H1 (cell line): ENCODE measurements at regions not wholly inside any gene's neighbourhood (a gene's known extent, or its start where the extent isn't known, plus 50 kb on each side); places are given as distances from the start of the nearest gene placed in this dataset.

Source experiments
- CTCF ChIA-PET: fragments of 300-600 bp; sonication (Branson Sonifier 250); formaldehyde crosslinking; loops from one replicate; lab custom pipeline; 2021; ENCODE audit not compliant: partially characterized antibody; lab: Charles Lee
- POLR2A ChIA-PET: fragments of 300-600 bp; sonication (Branson Sonifier 250); formaldehyde crosslinking; loops from one replicate; lab custom pipeline; 2021; ENCODE audit warnings: inconsistent platforms; ENCODE audit not compliant: partially characterized antibody; lab: Charles Lee
- DNase-seq, 2 experiments: peaks; one replicate each; pipeline versions ENCODE4 v3.0.0 to v3.0.0-alpha.2; 2010 to 2022; ENCODE audit warnings: low spot score in 2 of 2, low read depth in 1 of 2, mixed read lengths in 1 of 2
- FAIRE-seq: peaks from 2 replicates; lab custom pipeline; 2011; peaks lifted over from hg19 to GRCh38; lab: Jason Lieb, UNC
- H2AFZ ChIP-seq: 2 replicates; pipeline ENCODE4 v1.8.1; 2012; ENCODE audit warnings: low read length, inconsistent platforms
- H2AK5ac ChIP-seq: 2 replicates; pipeline ENCODE4 v1.6.1; 2013; ENCODE audit warnings: low read depth, low read length
- H2BK120ac ChIP-seq: replicated peaks from 2 replicates; pipeline ENCODE3; 2013; ENCODE audit warnings: low read depth, low read length, inconsistent platforms
- H2BK12ac ChIP-seq: 2 replicates; pipeline ENCODE4 v1.6.1; 2013; ENCODE audit warnings: low read depth, low read length
- H2BK15ac ChIP-seq: 2 replicates; pipeline ENCODE4 v1.6.1; 2013; ENCODE audit warnings: low read length
- H2BK20ac ChIP-seq: 2 replicates; pipeline ENCODE4 v1.6.1; 2013; ENCODE audit warnings: low read length
- H2BK5ac ChIP-seq: 2 replicates; pipeline ENCODE4 v1.6.1; 2013; ENCODE audit warnings: low read depth, low read length
- H3K14ac ChIP-seq: 2 replicates; pipeline ENCODE4 v1.6.1; 2013; ENCODE audit warnings: inconsistent platforms; ENCODE audit not compliant: insufficient read length
- H3K18ac ChIP-seq: 2 replicates; pipeline ENCODE4 v1.6.1; 2013; ENCODE audit warnings: low read length; ENCODE audit errors: extremely low read depth
- H3K23ac ChIP-seq: 2 replicates; pipeline ENCODE4 v1.6.1; 2013; ENCODE audit warnings: inconsistent platforms; ENCODE audit not compliant: insufficient read length
- H3K23me2 ChIP-seq: 2 replicates; pipeline ENCODE4 v1.6.1; 2013; ENCODE audit warnings: low read depth, low read length
- H3K27ac ChIP-seq: 2 replicates; pipeline ENCODE4 v1.6.1; 2011; ENCODE audit warnings: low read depth, low read length, inconsistent platforms
- H3K27me3 ChIP-seq, 4 experiments: replicated peaks in 1 of 4; 1 replicate in 1 of 4; 2 replicates in 3 of 4; pipeline versions ENCODE4 v1.6.1 to v1.8.1; 2011 to 2013; ENCODE audit warnings: low read length in 3 of 4, mild to moderate bottlenecking in 3 of 4, inconsistent platforms in 2 of 4, mixed read lengths in 2 of 4, moderate library complexity in 1 of 4; ENCODE audit not compliant: control insufficient read depth in 3 of 4, insufficient read depth in 3 of 4; ENCODE audit errors: extremely low read depth in 1 of 4
- H3K36me3 ChIP-seq, 4 experiments: 2 replicates each; pipeline versions ENCODE4 v1.6.1 to v1.8.1; 2011 to 2013; ENCODE audit warnings: mild to moderate bottlenecking in 4 of 4, low read length in 3 of 4, moderate library complexity in 2 of 4, control low read depth in 1 of 4, inconsistent platforms in 1 of 4; ENCODE audit not compliant: insufficient read depth in 4 of 4, control insufficient read depth in 2 of 4
- H3K4ac ChIP-seq: replicated peaks from 2 replicates; pipeline ENCODE3; 2013; ENCODE audit warnings: low read length, low read depth, mixed read lengths, inconsistent platforms; ENCODE audit not compliant: insufficient read length
- H3K4me1 ChIP-seq, 4 experiments: replicated peaks in 1 of 4; 1 replicate in 1 of 4; 2 replicates in 3 of 4; pipeline versions ENCODE4 v1.6.1 to v1.8.1; 2011 to 2013; ENCODE audit warnings: low read length in 3 of 4, inconsistent platforms in 2 of 4, mixed read lengths in 1 of 4; ENCODE audit not compliant: insufficient read depth in 4 of 4, control insufficient read depth in 3 of 4
- H3K4me2 ChIP-seq, 2 experiments: 2 replicates each; pipeline versions ENCODE4 v1.6.1 to v1.8.1; 2011 to 2013; ENCODE audit warnings: low read depth in 2 of 2, low read length in 2 of 2, control low read depth in 1 of 2, inconsistent platforms in 1 of 2, mild to moderate bottlenecking in 1 of 2; ENCODE audit not compliant: insufficient read depth in 1 of 2
- H3K4me3 ChIP-seq, 4 experiments: fragments of 200-600, 300-600 bp in 1 of 4; sonication (generic), shearing (Covaris generic), sonication (Bioruptor Twin) in 1 of 4; 2 replicates each; pipeline versions ENCODE4 v1.5.1 to v1.8.1; 2011 to 2016; ENCODE audit warnings: low read length in 4 of 4, low read depth in 3 of 4, control low read depth in 2 of 4, inconsistent platforms in 2 of 4, mild to moderate bottlenecking in 2 of 4, mixed read lengths in 1 of 4, moderate library complexity in 1 of 4; ENCODE audit not compliant: insufficient read depth in 2 of 4; ENCODE audit errors: extremely low read depth in 1 of 4
- H3K56ac ChIP-seq: replicated peaks from 2 replicates; pipeline ENCODE3; 2013; ENCODE audit warnings: low read depth, mild to moderate bottlenecking, mixed read lengths, low read length, inconsistent platforms; ENCODE audit not compliant: insufficient read length
- H3K79me1 ChIP-seq: 2 replicates; pipeline ENCODE4 v1.6.1; 2013; ENCODE audit warnings: low read depth, low read length, control low read depth
- H3K79me2 ChIP-seq, 2 experiments: 2 replicates each; pipeline versions ENCODE4 v1.6.1 to v1.8.1; 2012 to 2013; ENCODE audit warnings: low read length in 2 of 2, mild to moderate bottlenecking in 2 of 2, inconsistent platforms in 1 of 2; ENCODE audit not compliant: insufficient read depth in 2 of 2, control insufficient read depth in 1 of 2
- H3K9ac ChIP-seq, 4 experiments: replicated peaks in 1 of 4; 1 replicate in 1 of 4; 2 replicates in 3 of 4; pipeline versions ENCODE4 v1.6.1 to v1.8.1; 2011 to 2013; ENCODE audit warnings: low read depth in 3 of 4, low read length in 3 of 4, control low read depth in 2 of 4, mild to moderate bottlenecking in 2 of 4, moderate library complexity in 2 of 4, inconsistent platforms in 1 of 4; ENCODE audit errors: extremely low read depth in 1 of 4
- H3K9me3 ChIP-seq, 2 experiments: 2 replicates each; pipeline versions ENCODE4 v1.6.1 to v1.8.1; 2012 to 2013; ENCODE audit warnings: mild to moderate bottlenecking in 2 of 2, moderate library complexity in 2 of 2, control low read depth in 1 of 2, inconsistent platforms in 1 of 2, low read depth in 1 of 2, low read length in 1 of 2, mixed read lengths in 1 of 2; ENCODE audit not compliant: insufficient read depth in 2 of 2
- H4K20me1 ChIP-seq, 2 experiments: replicated peaks in 1 of 2; 2 replicates each; pipeline versions ENCODE3 to v1.8.1; 2011 to 2013; ENCODE audit warnings: inconsistent platforms in 2 of 2, low read length in 2 of 2, mild to moderate bottlenecking in 1 of 2; ENCODE audit not compliant: insufficient read depth in 2 of 2, control insufficient read depth in 1 of 2
- H4K5ac ChIP-seq: 2 replicates; pipeline ENCODE4 v1.6.1; 2013; ENCODE audit warnings: low read length, low read depth, mixed read lengths, inconsistent platforms; ENCODE audit not compliant: insufficient read length
- H4K8ac ChIP-seq: 2 replicates; pipeline ENCODE4 v1.8.0; 2013; ENCODE audit warnings: mild to moderate bottlenecking, moderate library complexity, low read length, inconsistent platforms; ENCODE audit not compliant: insufficient read depth; ENCODE audit errors: extremely low read depth
- H4K91ac ChIP-seq: replicated peaks from 2 replicates; pipeline ENCODE3; 2013; ENCODE audit warnings: low read length, mixed read lengths, inconsistent platforms; ENCODE audit not compliant: insufficient read length
- ASH2L ChIP-seq: fragments of 200-600, 300-600 bp; sonication (generic); IDR thresholded peaks from one replicate; pipeline ENCODE4 v1.7.1; 2017; ENCODE audit warnings: low read length
- WGBS, 2 experiments: shearing (Covaris generic) in 1 of 2; methylation state at CpG; one replicate each; pipeline versions ENCODE4 v1.1.6 to v1.1.7; 2013 to 2015; ENCODE audit warnings: low lambda C conversion rate in 2 of 2, mixed read lengths in 2 of 2, inconsistent platforms in 1 of 2, low coverage in 1 of 2, missing lambda C conversion rate in 1 of 2; ENCODE audit not compliant: insufficient replicate concordance in 2 of 2, insufficient coverage in 1 of 2, insufficient read length in 1 of 2; ENCODE audit errors: extremely low coverage in 1 of 2, missing lambda C conversion rate in 1 of 2; 5-methylcytosine and 5-hydroxymethylcytosine counted together
- TF ChIP-seq, protein P1 (sequence below): IDR thresholded peaks from 2 replicates; pipeline ENCODE4 v1.6.1; 2011; ENCODE audit warnings: low read depth, mild to moderate bottlenecking, low read length; ENCODE audit not compliant: insufficient read depth

DNA sequence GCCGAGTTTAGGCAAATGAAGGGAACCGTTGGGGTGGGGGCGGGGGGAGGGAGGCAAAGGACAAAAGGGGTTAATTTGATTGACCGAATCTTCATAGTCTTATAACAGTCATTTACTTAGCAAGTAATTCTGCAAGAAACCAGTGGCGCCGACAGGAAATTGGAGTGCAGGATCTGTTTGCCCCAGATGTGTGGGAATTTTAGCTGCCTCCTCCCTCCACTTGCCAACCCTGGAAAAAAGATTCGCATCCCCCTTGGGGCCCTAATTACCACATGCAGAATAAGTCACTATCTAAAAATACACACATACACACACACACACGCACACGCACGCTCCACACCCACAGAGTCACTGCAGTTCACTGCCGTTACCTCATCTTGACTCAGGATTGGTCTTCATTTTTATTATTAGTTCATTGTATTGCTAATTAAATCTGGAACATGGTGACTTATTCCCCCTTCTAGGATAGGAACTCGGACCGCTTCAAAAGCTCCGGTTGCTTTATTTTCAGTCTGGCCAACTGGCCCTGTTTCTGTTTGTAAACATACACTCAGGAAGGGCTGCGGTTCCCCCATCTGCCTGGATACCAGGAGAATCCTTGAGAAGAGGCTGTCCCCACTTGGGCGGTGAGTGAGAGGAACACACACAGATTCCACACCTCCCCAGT, 241.6 kb upstream of the SALL1 start:
- Histone ChIP-seq H2BK15ac (no peak overlapping the region), H4K20me1 (no peaks in the 10 kb centered on the region), H2BK120ac (peak overlapping the region; percentile 30), H3K79me2 (no peaks in the 10 kb centered on the region), H2BK20ac (peak overlapping the region; percentile 74; the same call in 1 of the 2 replicates), H4K91ac (peak overlapping the region; percentile 87), H3K4me2 (peak overlapping the region; percentile 62 to 90), H3K4ac (peak overlapping the region; percentile 84), H4K5ac (peak overlapping the region; percentile 73), H2AK5ac (peak overlapping the region; percentile 99; the same call in 1 of the 2 replicates), H2AFZ (no peak overlapping the region), H3K4me3 (peak overlapping the region in 2 of 4 experiments; percentile 19 to 44; a peak in 5 of 8 replicates), H3K9ac (no peak overlapping the region), H3K4me1 (peaks cover 2 to 18% (median 13%) of the 10 kb centered on the region in 4 experiments; a peak in 5 of 7 replicates), H3K23me2 (no peaks in the 10 kb centered on the region), H3K79me1 (no peaks in the 10 kb centered on the region), H2BK5ac (peak overlapping the region; percentile 91), H3K27ac (peak overlapping the region; percentile 45), H3K36me3 (no peaks in the 10 kb centered on the region), H3K18ac (peak overlapping the region; percentile 88; the same call in 1 of the 2 replicates), H3K56ac (peak overlapping the region; percentile 32), H2BK12ac (peak overlapping the region; percentile 32; the same call in 1 of the 2 replicates), H3K27me3 (no peaks in the 10 kb centered on the region), H3K14ac (no peak overlapping the region), H3K23ac (no peak overlapping the region), H3K9me3 (peaks cover 5% of the 10 kb centered on the region in 2 experiments; a peak in 2 of 4 replicates), H4K8ac (no peak overlapping the region)
- FAIRE-seq = no peak
- POLR2A ChIA-PET = interaction anchor here (0.6 to 2.1 kb wide), 14 partner anchors 9 to 770 kb away, joined by 3 to 12 read pairs (median 4); no protein-coding TSS in a partner anchor
- TF ChIP-seq, protein P1, sequence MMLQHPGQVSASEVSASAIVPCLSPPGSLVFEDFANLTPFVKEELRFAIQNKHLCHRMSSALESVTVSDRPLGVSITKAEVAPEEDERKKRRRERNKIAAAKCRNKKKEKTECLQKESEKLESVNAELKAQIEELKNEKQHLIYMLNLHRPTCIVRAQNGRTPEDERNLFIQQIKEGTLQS = no peak
- TF ChIP-seq ASH2L = peak; percentile 75
- peak in 1 of 2 experiments; percentile 54 for DNase-seq
- CTCF ChIA-PET = interaction anchor here (1.0 to 1.8 kb wide), 7 partner anchors 9 to 365 kb away, joined by 3 to 5 read pairs (median 4); no protein-coding TSS in a partner anchor
- 16% methylated on average over 16 of the region's 16 CpGs; no CpG with 5 or more reads in 1 of the 2 experiments for WGBS, 2 experiments
